ENCODE measurements at regions not wholly inside any gene's neighbourhood (a gene's known extent, or its start where the extent isn't known, plus 50 kb on each side); places are given as distances from the start of the nearest gene placed in this dataset.
A peak's percentile ranks its signal among the peaks of the same experiment; 100 is the strongest.
"Not testable (repeated sequence)": the region's sequence is repeated elsewhere in the genome, so short reads cannot be mapped to it uniquely, and the experiment has no call there.

GRCh38 chr7:93737953-93738352 lies 152.6 kb downstream of the TFPI2 start:
- DNase-seq: no peak

GRCh38 chr7:93736668-93737369 lies 153.7 kb downstream of the TFPI2 start:
- peak; percentile 28 for DNase-seq

DNA sequence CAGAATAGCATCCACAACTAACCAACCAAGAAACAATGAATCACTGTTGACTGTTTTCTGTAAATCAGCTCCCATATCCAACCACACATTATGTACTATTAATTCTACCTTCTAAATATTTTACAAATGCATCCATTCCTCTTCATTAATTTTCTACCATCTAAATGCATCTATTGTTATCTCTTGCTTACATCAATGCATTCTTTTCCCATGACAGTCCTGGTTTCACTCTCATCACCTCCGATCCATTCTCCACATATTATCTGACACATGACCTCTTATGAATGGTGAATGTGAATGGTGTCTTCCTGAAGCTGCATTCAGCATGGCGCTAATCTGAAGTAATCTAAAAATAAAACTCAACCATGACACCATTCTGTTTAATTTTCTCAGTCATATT lies 153.8 kb upstream of the CALCR start:
- DNase-seq: no peak

DNA sequence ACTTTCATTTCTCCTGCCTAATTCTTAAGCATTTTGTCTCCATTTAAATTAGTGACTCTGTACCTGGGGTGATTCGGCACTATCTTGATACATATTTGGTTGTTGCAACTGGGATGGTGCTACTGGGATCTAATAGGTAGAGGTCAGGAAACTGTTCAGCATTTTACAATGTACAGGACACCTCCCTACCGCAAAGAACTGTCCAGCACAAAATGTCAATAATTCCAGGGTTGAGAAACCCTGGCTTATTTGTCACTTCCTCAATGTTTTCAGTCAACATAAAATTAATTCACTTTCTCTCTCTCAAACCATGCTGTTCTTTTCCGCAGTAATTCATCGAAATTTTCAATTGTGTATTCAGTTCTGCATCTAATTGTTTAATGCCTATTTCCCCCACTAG lies 151.4 kb upstream of the CALCR start:
- peak; percentile 26 for DNase-seq

- DNase-seq: peak; percentile 68
Observed at GRCh38 chr7:93723424-93724124, 149.1 kb upstream of the CALCR start.

GRCh38 chr7:93720106-93720505 lies 145.6 kb upstream of the CALCR start:
- DNase-seq: no peak

DNA sequence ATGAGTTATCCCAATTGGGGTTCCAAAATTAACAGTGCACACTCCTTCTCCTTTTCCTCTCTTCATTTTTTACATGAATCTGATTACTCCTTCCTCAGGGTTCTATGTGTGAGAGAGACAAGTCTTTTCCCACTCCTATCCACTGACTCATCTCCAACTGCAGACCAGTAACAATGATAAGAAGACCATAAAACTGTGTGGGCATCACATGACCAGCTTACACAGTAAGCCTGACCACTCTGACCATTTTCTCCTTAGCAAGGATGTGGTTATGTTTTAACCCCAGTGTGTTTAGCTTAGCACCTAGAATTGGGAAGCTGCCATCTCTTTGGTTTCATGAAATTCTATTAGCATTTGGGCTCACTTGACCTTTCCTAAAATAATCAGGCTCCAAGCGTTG lies 145.0 kb upstream of the CALCR start:
- peak; percentile 36 for DNase-seq

DNA sequence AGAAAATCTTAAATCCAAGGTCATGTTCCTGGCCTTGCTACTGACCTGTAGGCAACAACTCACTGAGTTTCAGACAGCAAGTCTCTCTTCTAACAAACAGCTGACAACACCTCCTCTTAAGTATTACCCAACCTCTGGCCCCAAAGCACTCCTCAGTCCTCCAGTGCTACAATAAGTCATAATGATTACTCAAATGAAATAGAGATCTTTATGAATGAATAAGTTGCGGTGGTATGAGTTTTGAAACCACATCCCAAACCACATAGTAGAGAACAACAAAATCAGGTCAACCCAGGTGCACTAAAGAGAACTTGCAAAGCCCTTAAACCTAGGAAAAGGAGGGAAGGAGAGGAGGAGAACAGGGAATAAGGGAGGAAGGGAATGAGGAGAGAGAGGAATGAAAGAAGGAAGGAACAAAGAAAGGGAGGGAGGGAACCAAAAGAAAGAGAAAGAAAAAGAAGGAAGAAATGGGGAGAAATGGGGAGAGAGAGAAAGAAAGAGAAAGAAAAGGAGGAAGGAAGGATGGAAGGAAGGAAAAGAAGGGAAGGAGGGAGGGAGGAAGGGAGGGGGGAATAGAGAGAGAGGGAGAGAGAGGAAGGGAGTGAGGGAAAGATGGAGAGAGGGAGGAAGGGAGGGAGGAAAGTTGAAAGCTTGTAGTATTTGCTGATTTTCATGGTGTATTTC lies 142.8 kb upstream of the CALCR start:
- DNase-seq: no peak

GRCh38 chr7:93715234-93715633 lies 140.7 kb upstream of the CALCR start:
- DNase-seq: no peak

GRCh38 chr7:93711926-93712325 lies 137.4 kb upstream of the CALCR start:
- DNase-seq: no peak

DNA sequence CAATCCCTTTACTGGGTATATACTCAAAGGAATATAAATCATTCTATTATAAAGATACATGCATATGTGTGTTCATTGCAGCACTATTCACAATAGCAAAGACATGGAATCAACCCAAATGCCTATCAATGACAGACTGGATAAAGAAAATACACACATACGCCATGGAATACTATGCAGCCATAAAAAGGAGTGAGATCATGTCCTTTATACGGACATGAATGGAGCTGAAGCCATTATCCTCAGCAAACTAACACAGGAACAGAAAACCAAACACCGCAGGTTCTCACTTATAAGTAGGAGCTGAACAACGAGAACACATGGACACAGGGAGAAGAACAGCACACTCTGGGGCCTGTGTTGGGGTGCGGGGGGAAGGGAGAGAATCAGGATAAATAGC lies 133.7 kb upstream of the CALCR start:
- not testable (repeated sequence) for DNase-seq

- DNase-seq: no peak
Observed at GRCh38 chr7:93707249-93707648, 132.7 kb upstream of the CALCR start.

GRCh38 chr7:93706162-93706561 lies 131.6 kb upstream of the CALCR start:
- DNase-seq: not testable (repeated sequence)

- DNase-seq: no peak
Observed at GRCh38 chr7:93704217-93704616, 129.7 kb upstream of the CALCR start.

- no peak for DNase-seq
Observed at GRCh38 chr7:93697901-93698300, 123.4 kb upstream of the CALCR start.

DNA sequence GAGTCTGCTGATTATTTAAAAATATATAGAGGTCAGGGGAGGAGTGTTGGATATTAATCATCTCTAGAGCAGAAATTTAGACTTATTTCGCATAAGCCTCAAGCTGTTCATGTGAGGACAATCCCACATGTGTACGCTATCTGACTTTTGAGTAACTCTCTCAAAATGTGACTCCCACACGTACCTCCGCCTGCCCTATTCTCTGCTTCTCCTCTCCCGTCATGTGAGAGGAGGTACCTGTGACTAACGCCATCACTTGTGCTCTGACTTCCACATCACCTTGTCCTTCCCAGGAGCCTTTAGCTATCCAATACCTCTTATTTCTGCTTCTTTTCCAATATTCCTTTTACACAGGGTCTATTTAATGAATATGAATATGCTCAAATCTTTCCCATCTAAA lies 119.3 kb upstream of the CALCR start:
- DNase-seq: no peak

- peak; percentile 12 for DNase-seq
Observed at GRCh38 chr7:93690021-93690420, 115.5 kb upstream of the CALCR start.

DNA sequence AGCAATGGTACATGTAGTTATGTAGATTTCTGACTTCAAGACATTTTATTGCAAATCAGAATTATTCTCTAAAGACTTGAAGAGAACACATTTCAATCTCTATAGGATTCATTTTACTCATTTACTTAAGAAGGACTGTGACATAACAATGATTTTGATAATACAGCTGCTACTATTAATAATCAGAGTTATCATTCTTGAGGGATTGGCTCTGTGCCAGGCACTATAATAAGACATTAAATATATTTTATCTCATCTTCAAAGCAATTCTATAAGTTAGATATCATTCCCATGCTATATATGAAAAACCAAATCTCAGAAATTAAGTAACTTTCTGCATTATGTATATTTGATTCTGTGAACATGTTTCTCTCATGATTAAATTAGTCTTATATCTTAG lies 103.7 kb upstream of the CALCR start:
- no peak for DNase-seq

DNA sequence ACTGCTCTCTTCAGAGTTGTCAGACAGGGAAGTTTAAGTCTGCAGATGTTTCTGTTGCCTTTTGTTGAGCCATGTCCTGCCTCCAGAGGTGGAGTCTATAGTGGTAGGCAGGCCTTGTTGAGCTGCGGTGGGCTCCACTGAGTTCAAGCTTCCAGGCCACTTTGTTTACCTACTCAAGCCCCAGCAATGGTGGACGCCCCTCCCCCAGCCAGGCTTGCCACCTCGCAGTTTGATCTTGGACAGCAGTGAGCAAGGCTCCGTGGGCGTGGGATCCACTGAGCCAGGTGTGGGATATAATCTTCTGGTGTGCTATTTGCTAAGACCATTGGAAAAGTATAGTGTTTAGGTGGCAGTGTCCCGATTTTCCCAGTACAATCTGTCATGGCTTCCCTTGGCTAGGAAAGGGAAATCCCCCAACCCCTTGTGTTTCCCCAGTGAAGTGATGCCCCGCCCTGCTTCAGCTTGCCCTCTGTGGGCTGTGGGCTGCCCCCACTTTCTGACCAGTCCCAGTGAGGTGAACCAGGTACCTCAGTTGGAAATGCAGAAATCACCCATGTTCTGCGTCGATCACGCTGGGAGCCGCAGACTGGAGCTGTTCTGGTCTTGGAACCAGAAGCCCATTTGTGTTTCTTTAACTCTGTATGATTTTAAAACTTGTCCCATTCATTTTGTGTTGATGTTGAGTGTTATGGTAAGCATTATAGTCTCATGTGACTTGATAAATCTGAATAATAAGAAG lies 89.2 kb upstream of the CALCR start:
- no peak for DNase-seq

DNA sequence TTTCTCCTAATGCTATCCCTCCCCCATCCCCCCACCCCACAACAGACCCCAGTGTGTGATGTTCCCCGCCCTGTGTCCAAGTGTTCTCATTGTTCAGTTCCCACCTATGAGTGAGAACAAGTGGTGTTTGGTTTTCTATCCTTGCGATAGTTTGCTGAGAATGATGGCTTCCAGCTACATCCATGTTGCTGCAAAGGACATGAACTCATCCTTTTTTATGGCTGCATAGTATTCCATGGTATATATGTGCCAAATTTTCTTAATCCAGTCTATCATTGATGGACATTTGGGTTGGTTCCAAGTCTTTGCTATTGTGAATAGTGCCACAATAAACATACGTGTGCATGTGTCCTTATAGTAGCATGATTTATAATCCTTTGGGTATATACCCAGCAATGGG lies 83.6 kb upstream of the CALCR start:
- not testable (repeated sequence) for DNase-seq

- DNase-seq: peak; percentile 79
Observed at GRCh38 chr7:93651603-93652159, 77.2 kb upstream of the CALCR start.

DNA sequence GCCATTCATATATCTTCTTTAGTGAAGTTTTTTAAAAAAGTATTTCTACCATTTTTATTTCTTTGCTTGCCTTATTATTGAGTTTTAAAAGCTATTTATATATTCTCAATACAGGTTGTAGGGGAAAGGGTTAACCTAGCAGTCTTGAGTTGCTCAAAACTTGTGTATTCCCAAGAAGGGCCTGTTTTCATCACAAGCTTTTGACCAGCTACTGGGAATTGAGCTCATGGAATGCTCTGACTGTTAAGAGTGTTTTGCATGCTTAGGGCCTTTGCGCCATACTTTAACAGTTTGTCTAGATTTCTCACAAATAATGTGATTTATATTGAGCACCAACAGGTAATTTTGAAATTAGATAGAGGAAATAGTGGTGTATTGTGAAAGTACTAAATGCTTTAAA lies 72.0 kb upstream of the CALCR start:
- no peak for DNase-seq

DNA sequence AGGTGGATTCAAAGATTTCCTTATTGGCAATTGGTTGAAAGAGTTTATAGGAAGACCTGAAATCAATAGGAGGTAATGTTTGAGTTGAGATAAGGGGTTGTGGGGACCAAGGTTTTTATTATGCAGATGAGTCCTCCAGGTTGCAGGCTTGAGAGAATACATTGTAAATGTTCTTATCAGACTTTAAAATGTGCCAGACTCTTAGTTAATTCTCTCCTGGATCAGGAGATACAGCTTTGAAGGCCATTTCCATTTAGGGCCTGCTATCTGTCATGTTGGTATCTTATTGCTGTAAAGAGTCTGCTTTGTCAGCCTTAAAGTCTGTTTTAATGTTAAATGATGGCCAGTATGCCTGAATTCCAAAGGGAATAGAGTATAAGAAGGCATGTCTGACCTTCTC lies 61.8 kb upstream of the CALCR start:
- no peak for DNase-seq

Data from NCI-H69 (cell line).